PC-3 (cell line): ENCODE measurements at regions not wholly inside any gene's neighbourhood (a gene's known extent, or its start where the extent isn't known, plus 50 kb on each side); places are given as distances from the start of the nearest gene placed in this dataset.

Source experiments
- ATAC-seq: fragments of 200-7000 bp; cut with Tn5 transposase; 2 replicates; pipeline ENCODE4 v1.9.1; 2020; ENCODE audit warnings: mild to moderate bottlenecking, moderate library complexity
- BruUV-seq: library from RNA; stranded (reverse); fragments of 400-500 nt; replicated peaks from 2 replicates; lab custom pipeline; 2021; lab: Mats Ljungman, UMichigan
- CTCF ChIA-PET: fragments of 300-600 bp; sonication (Branson Sonifier 250); formaldehyde crosslinking; loops from one replicate; lab custom pipeline; 2022; ENCODE audit warnings: antibody characterized with exemption; lab: Charles Lee
- POLR2A ChIA-PET: fragments of 300-600 bp; sonication (Branson Sonifier 250); formaldehyde crosslinking; loops from one replicate; lab custom pipeline; 2022; ENCODE audit warnings: antibody characterized with exemption; ENCODE audit not compliant: unreplicated experiment; lab: Charles Lee
- DNase-seq: peaks from one replicate; pipeline ENCODE4 v3.0.0-alpha.2; 2015
- H2AFZ ChIP-seq: fragments of 300-600 bp; sonication (generic); 2 replicates; pipeline ENCODE4 v1.6.0; 2016; ENCODE audit warnings: antibody characterized with exemption, low read length
- H3F3A ChIP-seq: fragments of 300-600 bp; sonication (generic); one replicate; pipeline ENCODE4 v1.6.0; 2017; ENCODE audit warnings: antibody characterized with exemption, low read length, control low read depth, mild to moderate bottlenecking; ENCODE audit not compliant: unreplicated experiment
- H3K27ac ChIP-seq: fragments of 300-600 bp; sonication (generic); 2 replicates; pipeline ENCODE4 v1.5.1; 2016; ENCODE audit warnings: mild to moderate bottlenecking, low read length
- H3K27me3 ChIP-seq: fragments of 300-600 bp; sonication (generic); 2 replicates; pipeline ENCODE4 v1.6.1; 2016; ENCODE audit warnings: low read length, mixed read lengths
- H3K36me3 ChIP-seq: fragments of 300-600 bp; sonication (generic); 2 replicates; pipeline ENCODE4 v1.6.1; 2016; ENCODE audit warnings: low read depth, mixed run types, low read length, mixed read lengths
- H3K4me1 ChIP-seq: fragments of 300-600 bp; sonication (generic); 2 replicates; pipeline ENCODE4 v1.5.1; 2016; ENCODE audit warnings: low read length; ENCODE audit not compliant: insufficient read depth
- H3K4me2 ChIP-seq: fragments of 300-600 bp; sonication (generic); 2 replicates; pipeline ENCODE4 v1.6.0; 2016; ENCODE audit warnings: low read length
- H3K4me3 ChIP-seq: fragments of 300-600 bp; sonication (generic); 2 replicates; pipeline ENCODE4 v1.5.1; 2016; ENCODE audit warnings: mild to moderate bottlenecking, low read length, mixed read lengths
- H3K79me2 ChIP-seq: fragments of 300-600 bp; sonication (generic); 2 replicates; pipeline ENCODE4 v1.6.1; 2017; ENCODE audit warnings: low read length, mixed read lengths
- H3K9ac ChIP-seq: fragments of 300-600 bp; sonication (generic); 2 replicates; pipeline ENCODE4 v1.6.0; 2016; ENCODE audit warnings: mild to moderate bottlenecking, low read length
- H3K9me2 ChIP-seq: fragments of 300-600 bp; sonication (generic); replicated peaks from 2 replicates; pipeline ENCODE4 v1.6.1; 2016; ENCODE audit warnings: mixed run types, low read length, mixed read lengths
- H3K9me3 ChIP-seq: fragments of 300-600 bp; sonication (generic); 2 replicates; pipeline ENCODE4 v1.6.1; 2016; ENCODE audit warnings: low read length, mixed read lengths
- H4K20me1 ChIP-seq: fragments of 300-600 bp; sonication (generic); 2 replicates; pipeline ENCODE4 v1.6.1; 2016; ENCODE audit warnings: low read length, mixed read lengths
- EZH2 ChIP-seq: fragments of 300-600 bp; sonication (generic); IDR thresholded peaks from one replicate; pipeline ENCODE4 v1.6.1; 2017; ENCODE audit warnings: antibody characterized with exemption, mild to moderate bottlenecking, low read length; ENCODE audit not compliant: unreplicated experiment
- EZH2phosphoT487 ChIP-seq: fragments of 300-600 bp; sonication (generic); IDR thresholded peaks from 2 replicates; pipeline ENCODE4 v1.6.1; 2018; ENCODE audit warnings: mild to moderate bottlenecking, antibody characterized with exemption, low read length, borderline replicate concordance
- intact Hi-C: fragments of 100-400 bp; cut with micrococcal nuclease; formaldehyde crosslinking; loops from 2 replicates; pipeline ENCODE4 v1.9.0; 2023
- TF ChIP-seq, protein P1 (sequence below): fragments of 300-600 bp; sonication (generic); conservative IDR thresholded peaks from 2 replicates; pipeline ENCODE4 v1.5.1; 2017; ENCODE audit warnings: antibody characterized with exemption, low read depth, mild to moderate bottlenecking, low read length

DNA sequence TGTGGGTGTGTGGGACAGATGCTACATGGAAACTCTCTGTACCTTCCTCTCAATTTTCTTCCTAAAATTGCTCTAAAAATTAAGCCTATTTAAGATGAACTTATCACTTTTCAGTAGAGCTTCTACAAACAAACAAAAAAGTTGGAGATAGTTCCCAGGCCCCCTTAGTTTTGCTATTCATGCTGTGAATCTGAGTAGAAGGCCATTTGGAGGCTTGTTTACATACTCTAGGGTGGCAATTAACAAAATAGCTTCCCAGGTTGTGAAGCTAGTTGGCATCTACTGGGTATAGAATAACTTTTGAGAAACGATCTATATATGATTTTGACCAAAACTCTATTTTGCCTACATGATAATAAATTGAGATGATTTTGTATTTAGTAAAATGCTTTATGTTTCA lies 541.4 kb upstream of the B3GALT2 start:
- no TSS peak for BruUV-seq
- H3K9me3 ChIP-seq: no peaks in the 10 kb centered on the region

DNA sequence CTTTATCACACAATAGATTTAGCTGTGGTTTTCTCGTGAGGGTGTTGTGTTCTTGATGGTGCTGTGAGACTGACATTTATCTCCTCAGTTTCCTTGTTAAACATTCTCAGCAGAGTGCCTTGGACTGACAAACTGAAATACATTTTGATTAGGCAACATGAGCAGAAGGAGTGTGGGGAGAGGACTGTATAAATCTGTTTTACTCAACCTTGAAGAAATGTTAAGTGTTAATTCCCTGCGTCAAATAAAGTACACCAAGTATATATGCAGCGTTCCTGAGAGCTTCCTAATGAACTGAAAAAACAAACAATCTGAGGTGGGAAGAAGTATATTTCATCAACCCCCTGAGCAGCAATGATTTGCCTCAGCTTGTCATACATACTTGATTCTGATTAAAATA lies 540.3 kb upstream of the B3GALT2 start:
- no peak overlapping the region for H3K4me3 ChIP-seq
- intact Hi-C loops: no loop called here
- no peak for TF ChIP-seq EZH2
- no peak for TF ChIP-seq EZH2phosphoT487
- TF ChIP-seq, protein P1, sequence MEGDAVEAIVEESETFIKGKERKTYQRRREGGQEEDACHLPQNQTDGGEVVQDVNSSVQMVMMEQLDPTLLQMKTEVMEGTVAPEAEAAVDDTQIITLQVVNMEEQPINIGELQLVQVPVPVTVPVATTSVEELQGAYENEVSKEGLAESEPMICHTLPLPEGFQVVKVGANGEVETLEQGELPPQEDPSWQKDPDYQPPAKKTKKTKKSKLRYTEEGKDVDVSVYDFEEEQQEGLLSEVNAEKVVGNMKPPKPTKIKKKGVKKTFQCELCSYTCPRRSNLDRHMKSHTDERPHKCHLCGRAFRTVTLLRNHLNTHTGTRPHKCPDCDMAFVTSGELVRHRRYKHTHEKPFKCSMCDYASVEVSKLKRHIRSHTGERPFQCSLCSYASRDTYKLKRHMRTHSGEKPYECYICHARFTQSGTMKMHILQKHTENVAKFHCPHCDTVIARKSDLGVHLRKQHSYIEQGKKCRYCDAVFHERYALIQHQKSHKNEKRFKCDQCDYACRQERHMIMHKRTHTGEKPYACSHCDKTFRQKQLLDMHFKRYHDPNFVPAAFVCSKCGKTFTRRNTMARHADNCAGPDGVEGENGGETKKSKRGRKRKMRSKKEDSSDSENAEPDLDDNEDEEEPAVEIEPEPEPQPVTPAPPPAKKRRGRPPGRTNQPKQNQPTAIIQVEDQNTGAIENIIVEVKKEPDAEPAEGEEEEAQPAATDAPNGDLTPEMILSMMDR: no peak
- no peaks in the 10 kb centered on the region for H3F3A ChIP-seq
- H3K27ac ChIP-seq: no peak overlapping the region
- no peaks in the 10 kb centered on the region for H3K36me3 ChIP-seq
- H3K79me2 ChIP-seq: no peaks in the 10 kb centered on the region
- ChIA-PET CTCF (no interaction called here), POLR2A (no interaction called here)
- H3K9me2 ChIP-seq: no peaks in the 10 kb centered on the region
- no peak overlapping the region for H3K4me2 ChIP-seq
- peaks cover 6% of the 10 kb centered on the region; the same call in 1 of the 2 replicates for H3K4me1 ChIP-seq
- DNase-seq (no peak), ATAC-seq (no peak)
- BruUV-seq: no TSS peak
- no peaks in the 10 kb centered on the region for H4K20me1 ChIP-seq
- H3K27me3 ChIP-seq: no peaks in the 10 kb centered on the region
- no peaks in the 10 kb centered on the region for H3K9me3 ChIP-seq
- H2AFZ ChIP-seq: no peak overlapping the region
- H3K9ac ChIP-seq: no peak overlapping the region

More for the DNA sequence above, 541.4 kb upstream of the B3GALT2 start:
- Histone ChIP-seq H3K27me3 (no peaks in the 10 kb centered on the region), H3F3A (no peaks in the 10 kb centered on the region), H3K4me2 (no peak overlapping the region), H4K20me1 (no peaks in the 10 kb centered on the region), H3K9ac (no peak overlapping the region), H3K27ac (no peak overlapping the region), H3K4me1 (peaks cover 6% of the 10 kb centered on the region; the same call in 1 of the 2 replicates), H3K4me3 (no peak overlapping the region), H2AFZ (no peak overlapping the region), H3K9me2 (no peaks in the 10 kb centered on the region), H3K36me3 (no peaks in the 10 kb centered on the region), H3K79me2 (no peaks in the 10 kb centered on the region)
- POLR2A ChIA-PET: no interaction called here
- no peak for TF ChIP-seq EZH2
- TF ChIP-seq, protein P1: no peak
- no peak for TF ChIP-seq EZH2phosphoT487
- DNase-seq: no peak
- intact Hi-C loops: no loop called here
- CTCF ChIA-PET: no interaction called here
- no peak for ATAC-seq

DNA sequence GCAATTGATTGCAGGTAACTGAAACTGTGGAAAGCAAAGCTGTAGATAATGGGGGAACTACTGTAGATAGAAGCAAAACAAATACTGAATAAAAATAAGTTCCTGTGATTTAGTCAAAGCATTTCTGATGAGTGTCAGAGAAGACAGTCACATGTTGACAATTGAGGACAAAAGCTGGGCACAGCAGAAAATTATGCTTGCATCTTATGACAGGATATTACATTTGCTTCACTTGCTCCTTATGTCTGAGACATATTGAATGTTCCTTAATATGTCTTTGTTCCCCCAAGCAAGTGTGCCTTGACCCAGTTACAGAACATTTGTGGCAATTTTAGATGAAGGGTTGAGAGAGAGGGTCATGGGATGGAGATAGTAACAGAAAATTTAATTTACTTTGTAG lies 526.0 kb upstream of the B3GALT2 start:
- intact Hi-C loops: no loop called here

More for the DNA sequence above, 526.0 kb upstream of the B3GALT2 start:
- no peak for TF ChIP-seq EZH2phosphoT487
- no peak for TF ChIP-seq EZH2
- TF ChIP-seq, protein P1: no peak
- ATAC-seq (no peak), DNase-seq (no peak)
- no peaks in the 10 kb centered on the region for H3F3A ChIP-seq
- ChIA-PET CTCF (no interaction called here), POLR2A (no interaction called here)
- H2AFZ ChIP-seq: no peak overlapping the region
- H3K27ac ChIP-seq: no peak overlapping the region
- 0 out of 2 replicates have a peak, but pooled peaks cover 3% of the 10 kb centered on the region for H3K9me2 ChIP-seq
- H4K20me1 ChIP-seq: no peaks in the 10 kb centered on the region
- H3K4me3 ChIP-seq: no peak overlapping the region
- BruUV-seq: no TSS peak
- H3K9ac ChIP-seq: no peak overlapping the region
- H3K9me3 ChIP-seq: no peaks in the 10 kb centered on the region
- H3K4me2 ChIP-seq: no peak overlapping the region
- H3K36me3 ChIP-seq: no peaks in the 10 kb centered on the region
- peaks cover 7% of the 10 kb centered on the region for H3K4me1 ChIP-seq
- no peaks in the 10 kb centered on the region for H3K79me2 ChIP-seq
- no peaks in the 10 kb centered on the region for H3K27me3 ChIP-seq
